ENCODE measurements at regions not wholly inside any gene's neighbourhood (a gene's known extent, or its start where the extent isn't known, plus 50 kb on each side); places are given as distances from the start of the nearest gene placed in this dataset.

GRCh38 chr15:37701230-37701629, 233.2 kb upstream of the TMCO5A start:
- TF ChIP-seq CTCF (IDR thresholded peaks at IDR 0.05), result no peak
- no peak for TF ChIP-seq POLR2A (IDR thresholded peaks at IDR 0.05)
